GM23338 (cell line): ENCODE measurements at regions not wholly inside any gene's neighbourhood (a gene's known extent, or its start where the extent isn't known, plus 50 kb on each side); places are given as distances from the start of the nearest gene placed in this dataset.

Experiments
- ATAC-seq: fragments of 200-7000 bp; cut with Tn5 transposase; 3 replicates; pipeline ENCODE4 v1.9.1; 2020
- DNase-seq: peaks from one replicate; pipeline ENCODE4 v3.0.0-alpha.2; 2015; ENCODE audit warnings: low spot score
- H2AFZ ChIP-seq: fragments of 200-600 bp; sonication (generic); 2 replicates; pipeline ENCODE4 v1.8.0; 2016; ENCODE audit warnings: antibody characterized with exemption, mild to moderate bottlenecking, moderate library complexity
- H3F3A ChIP-seq: fragments of 200-600 bp; sonication (generic); replicated peaks from 2 replicates; pipeline ENCODE4 v1.8.0; 2017; ENCODE audit warnings: antibody characterized with exemption, mixed run types, low read depth
- H3K27ac ChIP-seq: fragments of 200-600 bp; sonication (generic); 2 replicates; pipeline ENCODE4 v1.6.1; 2016; ENCODE audit warnings: low read depth
- H3K27me3 ChIP-seq: fragments of 200-600 bp; sonication (generic); 2 replicates; pipeline ENCODE4 v1.8.0; 2016; ENCODE audit warnings: mild to moderate bottlenecking, mixed run types, moderate library complexity; ENCODE audit not compliant: insufficient read depth
- H3K36me3 ChIP-seq: fragments of 200-600 bp; sonication (generic); 2 replicates; pipeline ENCODE4 v1.8.0; 2016; ENCODE audit warnings: mild to moderate bottlenecking; ENCODE audit not compliant: insufficient read depth
- H3K4me1 ChIP-seq: fragments of 200-600 bp; sonication (generic); 2 replicates; pipeline ENCODE4 v1.8.0; 2016; ENCODE audit warnings: mild to moderate bottlenecking, moderate library complexity; ENCODE audit not compliant: insufficient read depth
- H3K4me2 ChIP-seq: fragments of 200-600 bp; sonication (generic); 2 replicates; pipeline ENCODE4 v1.7.1; 2017; ENCODE audit warnings: mixed run types
- H3K4me3 ChIP-seq: fragments of 200-600 bp; sonication (generic); 2 replicates; pipeline ENCODE4 v1.6.1; 2016; ENCODE audit warnings: mixed run types
- H3K79me2 ChIP-seq: fragments of 200-600 bp; sonication (generic); replicated peaks from 2 replicates; pipeline ENCODE4 v1.8.0; 2017; ENCODE audit warnings: mild to moderate bottlenecking; ENCODE audit not compliant: insufficient read depth
- H3K9me2 ChIP-seq: fragments of 200-600 bp; sonication (generic); 2 replicates; pipeline ENCODE4 v1.8.0; 2017; ENCODE audit not compliant: insufficient read depth
- H4K20me1 ChIP-seq: fragments of 200-600 bp; sonication (generic); replicated peaks from 2 replicates; pipeline ENCODE4 v1.8.0; 2017; ENCODE audit warnings: mild to moderate bottlenecking; ENCODE audit not compliant: insufficient read depth
- H3K27ac Mint-ChIP-seq: 2 replicates; pipeline ENCODE4 v1.8.0; 2020; ENCODE audit warnings: inconsistent platforms, mild to moderate bottlenecking, moderate library complexity, mixed read lengths
- H3K27me3 Mint-ChIP-seq: 3 replicates; pipeline ENCODE4 v1.8.0; 2022; ENCODE audit warnings: low read depth, mild to moderate bottlenecking, moderate library complexity, mixed read lengths, inconsistent platforms; ENCODE audit not compliant: insufficient read depth, poor library complexity
- H3K36me3 Mint-ChIP-seq: 3 replicates; pipeline ENCODE4 v1.8.0; 2021; ENCODE audit warnings: low read depth, mild to moderate bottlenecking, inconsistent platforms, moderate library complexity, mixed read lengths
- H3K4me1 Mint-ChIP-seq: 3 replicates; pipeline ENCODE4 v1.8.0; 2020; ENCODE audit warnings: mild to moderate bottlenecking, inconsistent platforms, mixed read lengths
- H3K4me3 Mint-ChIP-seq: 3 replicates; pipeline ENCODE4 v1.8.0; 2021; ENCODE audit warnings: moderate library complexity, mild to moderate bottlenecking, inconsistent platforms, mixed read lengths
- H3K9me3 Mint-ChIP-seq: 3 replicates; pipeline ENCODE4 v1.8.0; 2020; ENCODE audit warnings: moderate library complexity, mild to moderate bottlenecking, inconsistent platforms, mixed read lengths
- CREB1 ChIP-seq: fragments of 250-450 bp; sonication (Bioruptor Pico); IDR thresholded peaks from 2 replicates; pipeline ENCODE4 v1.5.0; 2020; ENCODE audit warnings: low read depth, mild to moderate bottlenecking, moderate library complexity
- EZH2 ChIP-seq: fragments of 200-600 bp; sonication (generic); IDR thresholded peaks from one replicate; pipeline ENCODE4 v1.8.0; 2017; ENCODE audit warnings: antibody characterized with exemption, mild to moderate bottlenecking, low read depth; ENCODE audit not compliant: unreplicated experiment
- EZH2phosphoT487 ChIP-seq: fragments of 200-600 bp; sonication (generic); IDR thresholded peaks from one replicate; pipeline ENCODE4 v1.8.1; 2018; ENCODE audit warnings: antibody characterized with exemption; ENCODE audit not compliant: unreplicated experiment
- JUNB ChIP-seq: IDR thresholded peaks from one replicate; pipeline ENCODE4 v1.6.1; 2016; ENCODE audit warnings: antibody characterized with exemption; ENCODE audit not compliant: unreplicated experiment
- NANOG ChIP-seq: IDR thresholded peaks from 2 replicates; pipeline ENCODE4 v1.6.1; 2016; ENCODE audit warnings: antibody characterized with exemption, borderline replicate concordance
- POLR2AphosphoS5 ChIP-seq: IDR thresholded peaks from 2 replicates; pipeline ENCODE4 v1.6.1; 2016; ENCODE audit warnings: antibody characterized with exemption, low read depth
- STAT1 ChIP-seq: IDR thresholded peaks from one replicate; pipeline ENCODE4 v1.6.1; 2016; ENCODE audit warnings: antibody characterized with exemption; ENCODE audit not compliant: unreplicated experiment
- ZNF114 ChIP-seq: fragments of 250-450 bp; sonication (Bioruptor Pico); IDR thresholded peaks from 2 replicates; pipeline ENCODE4 v1.5.0; 2020; ENCODE audit warnings: mild to moderate bottlenecking, moderate library complexity
- TF ChIP-seq, protein P1 (sequence below): IDR thresholded peaks from 2 replicates; pipeline ENCODE4 v1.6.1; 2016; ENCODE audit warnings: antibody characterized with exemption
- TF ChIP-seq, protein P2 (sequence below): IDR thresholded peaks from one replicate; pipeline ENCODE4 v1.6.1; 2018; ENCODE audit warnings: antibody characterized with exemption; ENCODE audit not compliant: unreplicated experiment
- TF ChIP-seq, protein P3 (sequence below), 2 experiments: fragments of 200-600 bp in 1 of 2; sonication (generic) in 1 of 2; conservative IDR thresholded peaks; 2 replicates each; pipeline versions ENCODE4 v1.5.1 to v1.6.1; 2016 to 2017; ENCODE audit warnings: antibody characterized with exemption in 2 of 2, low read depth in 2 of 2, mild to moderate bottlenecking in 2 of 2, moderate library complexity in 1 of 2

DNA sequence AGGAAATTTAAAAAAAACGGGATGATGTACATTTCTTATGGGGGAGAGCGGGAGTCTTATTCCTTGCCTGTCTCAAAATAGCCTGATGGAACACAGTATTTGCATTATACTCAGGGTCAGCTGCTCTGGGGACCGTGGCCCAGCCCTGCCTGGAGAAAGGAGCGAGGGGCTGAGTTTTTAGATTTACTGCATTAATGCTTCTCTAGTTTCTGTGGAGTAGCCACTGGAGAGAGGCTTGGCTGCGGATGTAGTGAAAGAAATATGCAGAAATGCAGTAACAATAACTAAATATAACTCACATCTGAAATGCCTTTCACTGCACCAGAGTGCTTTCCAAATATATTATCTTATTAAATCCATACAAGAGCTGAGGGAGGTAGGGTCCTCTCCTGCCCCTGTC, 87.6 kb upstream of the MAP1LC3B2 start:
- H3K79me2 ChIP-seq: no peaks in the 10 kb centered on the region
- H3K27me3 ChIP-seq: no peaks in the 10 kb centered on the region
- no peak overlapping the region for H3K4me3 ChIP-seq
- no peaks in the 10 kb centered on the region for H4K20me1 ChIP-seq
- H3K27ac Mint-ChIP-seq: no peak overlapping the region
- ATAC-seq (no peak), DNase-seq (no peak)
- H3K4me1 ChIP-seq: no peaks in the 10 kb centered on the region
- H3K4me1 Mint-ChIP-seq: no peaks in the 10 kb centered on the region; the same call in 2 of the 3 replicates
- H3K36me3 ChIP-seq: no peaks in the 10 kb centered on the region
- no peak overlapping the region for H3K4me3 Mint-ChIP-seq
- peaks cover 8% of the 10 kb centered on the region for H3K36me3 Mint-ChIP-seq
- TF ChIP-seq CREB1 (CRISPR knock-in tag): no peak
- no peak for TF ChIP-seq JUNB
- no peak for TF ChIP-seq EZH2
- no peak for TF ChIP-seq POLR2AphosphoS5
- TF ChIP-seq NANOG: no peak
- TF ChIP-seq, protein P1, sequence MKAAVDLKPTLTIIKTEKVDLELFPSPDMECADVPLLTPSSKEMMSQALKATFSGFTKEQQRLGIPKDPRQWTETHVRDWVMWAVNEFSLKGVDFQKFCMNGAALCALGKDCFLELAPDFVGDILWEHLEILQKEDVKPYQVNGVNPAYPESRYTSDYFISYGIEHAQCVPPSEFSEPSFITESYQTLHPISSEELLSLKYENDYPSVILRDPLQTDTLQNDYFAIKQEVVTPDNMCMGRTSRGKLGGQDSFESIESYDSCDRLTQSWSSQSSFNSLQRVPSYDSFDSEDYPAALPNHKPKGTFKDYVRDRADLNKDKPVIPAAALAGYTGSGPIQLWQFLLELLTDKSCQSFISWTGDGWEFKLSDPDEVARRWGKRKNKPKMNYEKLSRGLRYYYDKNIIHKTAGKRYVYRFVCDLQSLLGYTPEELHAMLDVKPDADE: no peak
- TF ChIP-seq, protein P2, sequence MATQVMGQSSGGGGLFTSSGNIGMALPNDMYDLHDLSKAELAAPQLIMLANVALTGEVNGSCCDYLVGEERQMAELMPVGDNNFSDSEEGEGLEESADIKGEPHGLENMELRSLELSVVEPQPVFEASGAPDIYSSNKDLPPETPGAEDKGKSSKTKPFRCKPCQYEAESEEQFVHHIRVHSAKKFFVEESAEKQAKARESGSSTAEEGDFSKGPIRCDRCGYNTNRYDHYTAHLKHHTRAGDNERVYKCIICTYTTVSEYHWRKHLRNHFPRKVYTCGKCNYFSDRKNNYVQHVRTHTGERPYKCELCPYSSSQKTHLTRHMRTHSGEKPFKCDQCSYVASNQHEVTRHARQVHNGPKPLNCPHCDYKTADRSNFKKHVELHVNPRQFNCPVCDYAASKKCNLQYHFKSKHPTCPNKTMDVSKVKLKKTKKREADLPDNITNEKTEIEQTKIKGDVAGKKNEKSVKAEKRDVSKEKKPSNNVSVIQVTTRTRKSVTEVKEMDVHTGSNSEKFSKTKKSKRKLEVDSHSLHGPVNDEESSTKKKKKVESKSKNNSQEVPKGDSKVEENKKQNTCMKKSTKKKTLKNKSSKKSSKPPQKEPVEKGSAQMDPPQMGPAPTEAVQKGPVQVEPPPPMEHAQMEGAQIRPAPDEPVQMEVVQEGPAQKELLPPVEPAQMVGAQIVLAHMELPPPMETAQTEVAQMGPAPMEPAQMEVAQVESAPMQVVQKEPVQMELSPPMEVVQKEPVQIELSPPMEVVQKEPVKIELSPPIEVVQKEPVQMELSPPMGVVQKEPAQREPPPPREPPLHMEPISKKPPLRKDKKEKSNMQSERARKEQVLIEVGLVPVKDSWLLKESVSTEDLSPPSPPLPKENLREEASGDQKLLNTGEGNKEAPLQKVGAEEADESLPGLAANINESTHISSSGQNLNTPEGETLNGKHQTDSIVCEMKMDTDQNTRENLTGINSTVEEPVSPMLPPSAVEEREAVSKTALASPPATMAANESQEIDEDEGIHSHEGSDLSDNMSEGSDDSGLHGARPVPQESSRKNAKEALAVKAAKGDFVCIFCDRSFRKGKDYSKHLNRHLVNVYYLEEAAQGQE: no peak
- 0 out of 2 replicates have a peak, but pooled peaks cover 3% of the 10 kb centered on the region for H3K9me2 ChIP-seq
- no peak overlapping the region for H2AFZ ChIP-seq
- H3K27me3 Mint-ChIP-seq: peaks cover 2% of the 10 kb centered on the region
- H3F3A ChIP-seq: no peaks in the 10 kb centered on the region
- H3K9me3 Mint-ChIP-seq: peaks cover 21% of the 10 kb centered on the region
- H3K27ac ChIP-seq: no peak overlapping the region
- H3K4me2 ChIP-seq: no peak overlapping the region

DNA sequence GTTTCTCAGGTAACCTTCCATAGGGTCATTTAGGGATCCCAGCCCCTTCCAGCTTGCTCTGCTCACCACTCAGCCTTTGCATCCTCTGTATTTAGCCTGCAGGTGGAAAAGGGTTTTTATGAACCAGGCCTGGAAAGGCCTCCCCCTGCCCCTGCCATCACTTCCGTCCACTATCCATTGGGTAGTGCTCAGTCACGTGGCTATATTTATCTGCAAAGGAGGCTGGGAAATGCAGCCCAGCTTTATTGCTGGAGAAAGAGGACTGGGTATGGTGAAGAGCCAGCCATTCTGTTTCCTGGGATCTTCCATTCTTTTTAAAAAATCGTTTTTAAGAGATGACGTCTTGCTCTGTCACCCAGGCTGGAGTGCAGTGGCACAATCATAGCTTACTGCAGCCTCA, 87.0 kb upstream of the MAP1LC3B2 start:
- Histone ChIP-seq H3K27ac (no peak overlapping the region), H3K36me3 (no peaks in the 10 kb centered on the region), H3K4me3 (no peak overlapping the region), H3K9me2 (0 out of 2 replicates have a peak, but pooled peaks cover 3% of the 10 kb centered on the region), H3F3A (no peaks in the 10 kb centered on the region), H3K79me2 (no peaks in the 10 kb centered on the region), H4K20me1 (no peaks in the 10 kb centered on the region), H3K27me3 (no peaks in the 10 kb centered on the region), H3K4me2 (no peak overlapping the region), H3K4me1 (no peaks in the 10 kb centered on the region), H2AFZ (no peak overlapping the region)
- DNase-seq (no peak), ATAC-seq (no peak)
- H3K27me3 Mint-ChIP-seq: no peaks in the 10 kb centered on the region
- H3K36me3 Mint-ChIP-seq: peaks cover 11% of the 10 kb centered on the region
- no peaks in the 10 kb centered on the region; the same call in 2 of the 3 replicates for H3K4me1 Mint-ChIP-seq
- H3K4me3 Mint-ChIP-seq: no peak overlapping the region
- H3K27ac Mint-ChIP-seq: no peak overlapping the region
- peaks cover 28% of the 10 kb centered on the region for H3K9me3 Mint-ChIP-seq
- TF ChIP-seq STAT1 (no peak), JUNB (no peak), CREB1 (CRISPR knock-in tag) (no peak), ZNF114 (CRISPR knock-in tag) (no peak), EZH2phosphoT487 (no peak), EZH2 (no peak)
- TF ChIP-seq, protein P2: no peak
- TF ChIP-seq, protein P3, sequence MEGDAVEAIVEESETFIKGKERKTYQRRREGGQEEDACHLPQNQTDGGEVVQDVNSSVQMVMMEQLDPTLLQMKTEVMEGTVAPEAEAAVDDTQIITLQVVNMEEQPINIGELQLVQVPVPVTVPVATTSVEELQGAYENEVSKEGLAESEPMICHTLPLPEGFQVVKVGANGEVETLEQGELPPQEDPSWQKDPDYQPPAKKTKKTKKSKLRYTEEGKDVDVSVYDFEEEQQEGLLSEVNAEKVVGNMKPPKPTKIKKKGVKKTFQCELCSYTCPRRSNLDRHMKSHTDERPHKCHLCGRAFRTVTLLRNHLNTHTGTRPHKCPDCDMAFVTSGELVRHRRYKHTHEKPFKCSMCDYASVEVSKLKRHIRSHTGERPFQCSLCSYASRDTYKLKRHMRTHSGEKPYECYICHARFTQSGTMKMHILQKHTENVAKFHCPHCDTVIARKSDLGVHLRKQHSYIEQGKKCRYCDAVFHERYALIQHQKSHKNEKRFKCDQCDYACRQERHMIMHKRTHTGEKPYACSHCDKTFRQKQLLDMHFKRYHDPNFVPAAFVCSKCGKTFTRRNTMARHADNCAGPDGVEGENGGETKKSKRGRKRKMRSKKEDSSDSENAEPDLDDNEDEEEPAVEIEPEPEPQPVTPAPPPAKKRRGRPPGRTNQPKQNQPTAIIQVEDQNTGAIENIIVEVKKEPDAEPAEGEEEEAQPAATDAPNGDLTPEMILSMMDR (conservative IDR thresholded peaks at IDR 0.05; ENCODE audit: low read depth in 2 of 2): no peak
- TF ChIP-seq, protein P1: no peak
